ENCODE measurements at regions not wholly inside any gene's neighbourhood (a gene's known extent, or its start where the extent isn't known, plus 50 kb on each side); places are given as distances from the start of the nearest gene placed in this dataset.

- Histone ChIP-seq H3K27ac (no peak overlapping the region), H3K4me2 (ENCODE audit: low read length) (no peak overlapping the region), H3K4me3 (ENCODE audit: low read depth, low read length) (no peak overlapping the region), H3K9ac (no peak overlapping the region), H3K4me1 (no peaks in the 10 kb centered on the region), H3K9me3 (ENCODE audit: control insufficient read depth, low read length) (no peaks in the 10 kb centered on the region), H3K36me3 (ENCODE audit: control insufficient read depth, insufficient read depth, low read length) (no peaks in the 10 kb centered on the region), H3K27me3 (ENCODE audit: control insufficient read depth, insufficient read depth, low read length) (no peaks in the 10 kb centered on the region), H2AFZ (no peak overlapping the region), H3K79me2 (no peaks in the 10 kb centered on the region)
- TF ChIP-seq CTCF (IDR thresholded peaks at IDR 0.05): no peak
Measured at GRCh38 chr2:136214307-136215200, 96.6 kb upstream of the CXCR4 start.

- no peak overlapping the region for H2AFZ ChIP-seq
- no peak for TF ChIP-seq CTCF (IDR thresholded peaks at IDR 0.05)
- H3K36me3 ChIP-seq (ENCODE audit: control insufficient read depth, insufficient read depth, low read length): no peaks in the 10 kb centered on the region
- no peak overlapping the region for H3K27ac ChIP-seq
- no peaks in the 10 kb centered on the region for H3K9me3 ChIP-seq (ENCODE audit: control insufficient read depth, low read length)
- H3K79me2 ChIP-seq: no peaks in the 10 kb centered on the region
- H3K27me3 ChIP-seq (ENCODE audit: control insufficient read depth, insufficient read depth, low read length): no peaks in the 10 kb centered on the region
- H3K4me1 ChIP-seq: no peaks in the 10 kb centered on the region
- no peak overlapping the region for H3K4me2 ChIP-seq (ENCODE audit: low read length)
- H3K9ac ChIP-seq: no peak overlapping the region
- no peak overlapping the region for H3K4me3 ChIP-seq (ENCODE audit: low read depth, low read length)
Measured at GRCh38 chr2:136213836-136214235, 95.9 kb upstream of the CXCR4 start.

GRCh38 chr2:136212426-136213378 is 94.8 kb upstream of the CXCR4 start:
- H3K9ac ChIP-seq: no peak overlapping the region
- no peaks in the 10 kb centered on the region for H3K79me2 ChIP-seq
- no peak for TF ChIP-seq CTCF (IDR thresholded peaks at IDR 0.05)
- H3K4me1 ChIP-seq: no peaks in the 10 kb centered on the region
- no peak overlapping the region for H3K27ac ChIP-seq
- no peaks in the 10 kb centered on the region for H3K27me3 ChIP-seq (ENCODE audit: control insufficient read depth, insufficient read depth, low read length)
- no peaks in the 10 kb centered on the region for H3K9me3 ChIP-seq (ENCODE audit: control insufficient read depth, low read length)
- no peak overlapping the region for H3K4me2 ChIP-seq (ENCODE audit: low read length)
- H3K4me3 ChIP-seq (ENCODE audit: low read depth, low read length): no peak overlapping the region
- H2AFZ ChIP-seq: no peak overlapping the region
- no peaks in the 10 kb centered on the region for H3K36me3 ChIP-seq (ENCODE audit: control insufficient read depth, insufficient read depth, low read length)

GRCh38 chr2:136211701-136212100 is 93.8 kb upstream of the CXCR4 start:
- Histone ChIP-seq H3K27ac (no peak overlapping the region), H2AFZ (no peak overlapping the region), H3K79me2 (no peaks in the 10 kb centered on the region), H3K9me3 (ENCODE audit: control insufficient read depth, low read length) (no peaks in the 10 kb centered on the region), H3K4me3 (ENCODE audit: low read depth, low read length) (no peak overlapping the region), H3K9ac (no peak overlapping the region), H3K4me1 (no peaks in the 10 kb centered on the region), H3K36me3 (ENCODE audit: control insufficient read depth, insufficient read depth, low read length) (no peaks in the 10 kb centered on the region), H3K27me3 (ENCODE audit: control insufficient read depth, insufficient read depth, low read length) (no peaks in the 10 kb centered on the region), H3K4me2 (ENCODE audit: low read length) (no peak overlapping the region)
- TF ChIP-seq CTCF (IDR thresholded peaks at IDR 0.05): no peak

All from parathyroid adenoma (tissue), 2 donors.